ENCODE measurements at regions not wholly inside any gene's neighbourhood (a gene's known extent, or its start where the extent isn't known, plus 50 kb on each side); places are given as distances from the start of the nearest gene placed in this dataset.

GRCh38 chr15:46589088-46589487 is 954.3 kb downstream of the SQOR start:
- TF ChIP-seq CTCF (conservative IDR thresholded peaks at IDR 0.05; ENCODE audit: low read depth, low read length), result no peak
- TF ChIP-seq EZH2 (IDR thresholded peaks at IDR 0.05; ENCODE audit: borderline replicate concordance, low read depth, low read length, poor library complexity, severe bottlenecking), result no peak
